SIG-M5 treated with dmso at 0.1 percent for 504 hours (cell line): ENCODE measurements at regions not wholly inside any gene's neighbourhood (a gene's known extent, or its start where the extent isn't known, plus 50 kb on each side); places are given as distances from the start of the nearest gene placed in this dataset.
"Not testable (repeated sequence)": the region's sequence is repeated elsewhere in the genome, so short reads cannot be mapped to it uniquely, and the experiment has no call there.

ENCODE experiments used
- DNase-seq: peaks from one replicate; lab custom pipeline; 2025; ENCODE audit not compliant: unreplicated experiment; lab: John Stamatoyannopoulos, UW

GRCh38 chr11:37378958-37379357, 780.9 kb upstream of the RAG2 start:
- DNase-seq = no peak

DNA sequence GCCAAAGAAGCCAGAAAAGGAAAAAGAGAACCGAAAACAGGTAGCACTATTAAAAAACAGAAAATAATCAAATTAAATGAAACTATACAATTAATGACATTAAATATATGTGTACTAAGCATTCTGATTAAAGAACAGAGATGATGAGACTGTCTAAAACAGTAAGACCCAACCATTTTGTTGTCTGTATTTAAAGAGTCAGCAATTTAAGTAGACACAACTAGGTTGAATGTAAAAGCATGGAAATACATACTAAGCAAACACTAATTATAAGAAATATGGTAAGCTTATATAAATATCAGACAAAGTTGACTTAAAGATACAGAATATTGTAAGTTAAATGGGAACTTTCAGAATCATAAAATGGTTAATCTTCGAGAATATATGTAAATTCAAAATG, 774.6 kb upstream of the RAG2 start:
- DNase-seq = no peak

DNA sequence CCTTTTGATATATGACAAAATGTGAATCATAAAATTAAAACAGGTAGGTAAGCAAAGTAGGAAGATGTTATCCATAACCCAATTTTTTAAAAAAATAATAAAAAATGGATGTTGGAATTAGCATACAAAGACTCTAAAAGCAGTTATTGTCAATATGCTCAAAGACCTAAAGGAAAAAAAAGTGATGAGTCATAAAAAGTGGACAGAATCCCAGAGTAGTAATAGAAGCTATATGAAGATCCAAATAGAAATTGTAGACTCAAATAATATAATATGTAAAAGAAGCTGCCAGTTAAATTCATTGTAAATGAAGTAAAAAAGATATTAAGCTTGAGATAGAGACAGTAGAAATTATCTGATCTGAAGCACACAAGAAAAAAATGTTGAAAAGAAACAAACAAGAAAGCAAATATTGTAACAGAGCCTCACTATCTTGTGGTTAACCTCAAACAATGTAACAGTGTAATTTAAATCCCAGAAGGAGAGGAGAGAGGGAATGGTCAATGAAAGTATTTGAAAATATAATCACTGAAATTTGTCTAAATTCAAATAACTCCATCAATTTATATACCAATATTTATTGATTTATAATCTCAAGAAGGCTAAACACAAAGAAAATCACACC, 773.4 kb upstream of the RAG2 start:
- no peak for DNase-seq

DNA sequence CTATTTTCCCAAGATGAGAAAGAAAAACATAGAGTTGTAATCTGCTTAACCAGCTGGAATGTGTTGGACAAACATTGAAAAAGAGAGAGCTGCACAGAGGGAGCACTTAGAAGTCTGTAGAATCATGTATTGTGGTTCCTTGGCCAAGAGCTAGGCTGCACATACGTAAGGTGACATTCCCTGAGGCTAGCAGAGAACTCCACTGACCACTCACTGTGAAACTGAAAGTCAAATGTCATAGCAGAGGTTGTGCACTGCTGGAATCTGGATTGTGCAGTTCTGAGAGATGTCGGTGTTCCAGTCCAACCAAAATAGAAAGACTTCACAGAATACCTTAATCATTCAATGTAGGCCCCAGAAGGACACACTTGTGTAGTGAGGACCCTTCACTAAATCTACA, 772.8 kb upstream of the RAG2 start:
- DNase-seq = peak; percentile 25

DNA sequence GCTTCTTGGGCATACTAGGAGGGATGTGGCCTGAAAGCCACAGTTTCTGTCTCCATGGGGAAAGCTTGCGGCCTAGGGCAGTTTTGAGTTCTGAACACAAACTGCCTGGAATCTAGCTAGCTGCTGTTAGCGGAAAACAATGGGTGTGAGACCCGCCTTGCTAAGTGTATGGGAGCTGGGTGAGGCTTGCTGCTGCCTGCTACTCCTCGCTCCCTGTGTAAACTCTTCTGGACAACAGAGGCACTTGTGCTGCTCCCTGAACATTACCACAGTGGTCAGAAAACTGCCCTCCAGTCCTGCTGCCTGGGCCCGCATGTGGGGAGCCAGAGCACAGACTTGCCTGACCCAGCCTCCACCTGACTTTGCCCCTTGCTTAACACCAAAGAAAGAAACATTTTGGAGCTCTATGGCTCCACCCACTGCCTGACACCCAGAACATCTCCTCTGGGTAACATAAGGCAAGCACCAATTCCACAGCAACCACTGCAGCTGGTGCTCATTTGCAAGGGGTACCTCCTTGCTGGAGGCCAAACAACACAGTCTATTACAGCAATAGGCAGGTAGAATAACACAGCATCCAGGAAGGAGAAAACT, 766.3 kb upstream of the RAG2 start:
- no peak for DNase-seq

DNA sequence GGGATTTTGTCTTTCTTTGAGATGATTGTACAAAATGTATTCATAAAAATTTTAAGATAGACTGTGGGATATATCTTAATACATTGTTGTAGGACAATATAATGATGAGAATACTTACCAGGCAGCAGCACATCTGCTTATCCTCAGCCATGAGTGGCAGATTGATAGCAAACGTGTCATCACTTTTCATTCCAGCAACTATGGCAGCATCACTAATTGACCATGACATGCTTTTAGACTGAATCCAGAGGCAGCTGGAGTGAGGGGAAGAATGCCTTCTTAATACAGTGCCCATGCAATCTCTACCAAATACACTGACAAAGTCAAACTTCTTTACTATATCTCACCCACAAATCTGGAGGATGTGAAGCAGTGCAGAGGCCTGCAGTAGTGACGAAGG, 755.2 kb upstream of the RAG2 start:
- DNase-seq = no peak

- DNase-seq = no peak
These were observed 754.4 kb upstream of the RAG2 start for GRCh38 chr11:37352485-37352884.

DNA sequence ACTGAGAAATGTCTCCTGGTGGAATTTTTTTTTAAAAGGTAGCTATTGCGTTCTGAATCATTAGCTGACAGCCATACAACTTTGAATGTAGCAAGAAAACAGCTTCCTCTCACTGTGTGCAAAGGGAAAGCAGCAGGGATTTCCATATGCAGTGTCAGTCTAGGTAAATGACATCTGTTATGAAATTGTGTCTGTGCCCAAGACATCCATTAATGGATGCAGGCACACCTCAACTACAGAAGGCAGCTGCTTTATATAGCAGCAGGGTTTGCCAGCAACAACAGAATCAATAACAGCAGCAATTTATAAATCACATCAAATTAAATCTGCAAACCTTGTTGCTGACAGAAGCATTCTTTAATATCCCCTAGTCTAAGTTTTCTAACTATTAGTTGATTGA, 745.3 kb upstream of the RAG2 start:
- no peak for DNase-seq

DNA sequence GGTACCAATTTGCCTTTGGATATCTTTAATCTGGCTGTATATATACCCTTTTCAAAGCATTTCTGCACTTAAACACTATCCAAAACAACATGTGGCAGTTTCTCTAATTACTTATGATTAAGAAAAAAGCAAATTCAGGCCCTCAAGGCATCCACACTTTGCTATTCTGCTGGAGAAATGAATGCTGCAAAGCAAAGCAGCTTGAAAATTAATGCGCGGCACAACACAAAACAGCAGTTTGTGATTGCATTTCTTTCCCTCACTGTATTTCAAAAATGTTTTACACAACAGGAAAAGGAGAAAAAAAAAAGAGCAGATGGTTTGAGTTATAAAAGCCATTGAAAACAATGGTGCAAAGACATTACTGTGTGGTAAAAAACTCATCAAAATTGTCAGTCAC, 738.4 kb upstream of the RAG2 start:
- no peak for DNase-seq

DNA sequence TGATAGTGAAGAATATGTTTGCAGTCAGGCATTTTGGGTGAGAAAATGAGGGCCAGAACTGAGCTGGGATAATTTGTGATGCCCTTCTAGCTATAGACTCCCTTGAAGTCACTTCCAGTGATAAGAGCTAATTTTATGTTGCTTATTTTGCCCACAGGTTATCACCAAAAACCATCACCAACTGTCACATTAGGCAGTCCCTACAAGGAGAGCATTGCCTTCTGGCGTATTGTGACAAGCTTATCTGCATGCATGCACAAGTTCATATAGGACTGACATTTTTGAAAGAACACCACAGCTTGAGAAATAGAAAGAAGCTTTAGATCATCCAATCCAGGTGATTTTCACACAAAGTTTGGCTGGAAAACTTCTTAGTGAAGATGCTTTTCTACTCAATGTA, 735.3 kb upstream of the RAG2 start:
- DNase-seq = no peak

GRCh38 chr11:37323843-37324242, 725.8 kb upstream of the RAG2 start:
- no peak for DNase-seq

DNA sequence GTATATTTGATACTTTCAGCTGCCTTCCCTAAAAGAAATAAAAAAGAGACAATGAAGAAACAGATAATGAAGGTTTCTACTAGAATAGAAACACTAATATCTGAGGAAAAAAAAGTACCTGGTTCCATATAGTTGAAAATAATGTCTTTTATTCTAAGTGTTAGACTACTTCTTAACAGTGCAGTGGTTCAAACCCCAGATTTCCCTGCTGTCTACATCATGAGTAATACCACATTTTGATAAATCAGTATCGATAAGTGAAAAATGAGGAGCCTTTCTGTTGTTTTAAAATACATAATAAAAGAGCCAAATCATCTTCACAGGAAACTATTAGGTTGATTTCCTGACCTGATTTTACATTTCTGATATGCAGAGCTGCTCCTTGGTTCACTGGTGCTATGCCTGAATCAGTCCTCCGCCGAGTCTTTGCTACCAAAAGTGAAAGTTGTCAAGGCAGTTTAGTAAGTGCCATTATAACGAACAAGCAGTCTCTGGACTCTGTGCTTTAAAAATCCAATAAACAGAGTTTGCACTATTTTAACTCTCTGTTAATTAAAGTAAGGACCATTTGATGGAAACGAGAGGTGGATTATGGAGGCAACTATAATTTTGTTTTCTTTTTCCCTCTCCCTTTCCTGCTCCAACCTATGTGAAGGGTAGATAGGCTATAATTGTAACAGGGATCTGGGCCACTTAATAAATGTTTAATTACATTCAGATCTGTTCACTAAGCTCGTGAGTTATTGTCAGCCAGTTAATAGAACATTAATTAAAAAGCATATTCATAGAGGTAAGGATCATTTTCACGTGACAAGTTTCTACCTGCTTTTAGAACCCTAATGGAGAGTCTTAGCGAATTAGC, 724.5 kb upstream of the RAG2 start:
- DNase-seq = no peak

GRCh38 chr11:37320921-37321320, 722.9 kb upstream of the RAG2 start:
- peak; percentile 44 for DNase-seq

- DNase-seq = no peak
These were observed 719.8 kb upstream of the RAG2 start for GRCh38 chr11:37317803-37318202.

- no peak for DNase-seq
These were observed 715.2 kb upstream of the RAG2 start for GRCh38 chr11:37313266-37313665.

- no peak for DNase-seq
These were observed 708.5 kb upstream of the RAG2 start for GRCh38 chr11:37306563-37306962.

DNA sequence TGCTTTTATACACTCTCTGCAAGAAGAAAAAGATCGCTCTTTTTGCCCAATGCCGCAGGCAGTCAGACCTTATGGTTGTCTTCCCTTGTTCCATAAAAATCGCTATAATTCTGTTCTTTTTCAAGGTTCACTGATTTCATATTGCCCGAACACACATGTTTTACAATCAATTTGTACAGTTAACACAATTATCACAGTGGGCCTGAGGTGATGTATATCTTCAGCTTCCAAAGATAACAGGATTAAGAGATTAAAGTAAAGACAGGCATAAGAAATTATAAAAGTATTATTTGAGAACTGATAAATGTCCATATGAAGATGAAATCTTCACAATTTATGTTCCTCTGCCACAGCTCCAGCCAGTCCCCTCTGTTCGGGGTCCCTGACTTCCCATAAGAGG, 703.4 kb upstream of the RAG2 start:
- not testable (repeated sequence) for DNase-seq

GRCh38 chr11:37298173-37298572, 700.1 kb upstream of the RAG2 start:
- no peak for DNase-seq

GRCh38 chr11:37286890-37287289, 688.9 kb upstream of the RAG2 start:
- no peak for DNase-seq

- no peak for DNase-seq
These were observed 684.3 kb upstream of the RAG2 start for GRCh38 chr11:37282367-37282766.

- DNase-seq = no peak
These were observed 682.2 kb upstream of the RAG2 start for GRCh38 chr11:37280200-37280599.

- DNase-seq = no peak
These were observed 679.9 kb upstream of the RAG2 start for GRCh38 chr11:37277896-37278465.
